ENCODE measurements at regions not wholly inside any gene's neighbourhood (a gene's known extent, or its start where the extent isn't known, plus 50 kb on each side); places are given as distances from the start of the nearest gene placed in this dataset.

DNA sequence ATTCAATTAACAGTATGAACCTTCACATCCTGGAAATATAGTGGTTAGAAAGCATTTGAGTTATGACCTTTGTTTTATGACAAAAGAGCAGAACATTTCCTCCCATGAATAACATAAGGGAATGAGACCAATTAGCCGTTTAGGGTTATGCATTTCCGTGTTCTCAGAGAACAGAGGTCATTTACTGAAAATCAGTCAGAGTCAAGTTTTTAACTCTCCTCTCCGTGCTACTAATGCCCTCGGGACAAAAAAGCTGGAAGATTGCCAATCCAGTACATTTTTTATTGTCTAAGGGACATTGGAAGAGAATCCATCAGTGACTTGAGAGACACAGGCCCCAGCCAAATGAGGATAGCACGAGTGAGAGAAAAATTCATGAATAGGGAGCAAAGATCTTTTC lies 632.7 kb downstream of the RFPL4B start:
- no peak for TF ChIP-seq CTCF (IDR thresholded peaks at IDR 0.05)

DNA sequence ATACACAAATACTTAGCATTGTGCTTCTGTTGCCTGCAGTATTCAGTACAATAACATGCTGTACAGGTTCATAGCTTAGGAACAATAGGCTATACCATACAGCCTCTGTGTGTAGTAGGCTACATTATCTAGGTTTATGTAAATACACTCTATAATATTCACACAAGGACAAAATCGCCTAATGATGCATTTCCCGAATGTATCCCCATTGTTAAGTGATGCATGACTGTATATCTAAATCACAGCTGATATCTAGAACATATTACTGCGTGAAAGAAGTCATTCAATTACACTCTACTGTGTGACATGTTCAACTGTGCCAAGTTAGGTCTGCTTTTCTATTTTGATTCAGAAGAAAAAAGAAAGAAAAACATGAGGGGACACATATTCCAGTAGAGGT lies 633.5 kb downstream of the RFPL4B start:
- TF ChIP-seq CTCF (IDR thresholded peaks at IDR 0.05) = no peak

DNA sequence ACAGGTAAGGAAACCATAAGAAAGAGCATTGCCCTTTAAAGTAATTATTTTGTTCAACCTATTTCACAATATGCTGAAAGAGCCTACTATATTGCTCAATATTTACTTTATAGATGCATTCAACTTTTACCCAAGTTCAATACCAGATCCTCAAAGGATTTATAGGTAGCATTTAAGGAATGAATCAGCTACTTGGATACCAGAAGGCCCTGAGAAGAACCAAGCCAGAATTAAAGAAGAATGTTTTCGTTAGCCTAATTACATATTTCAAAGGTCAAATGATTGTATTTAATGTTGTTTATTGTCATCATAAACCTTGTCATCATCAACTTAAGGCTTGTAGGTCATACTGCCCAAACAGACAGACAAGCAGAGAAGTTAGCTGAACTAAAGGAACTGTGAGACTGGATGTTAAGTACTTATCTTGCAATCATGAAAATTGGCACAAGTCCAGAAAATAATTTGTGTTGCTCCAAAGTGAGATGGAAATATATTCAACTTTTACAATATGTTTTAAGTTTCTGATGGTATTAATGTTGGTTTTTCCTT lies 636.7 kb downstream of the RFPL4B start:
- TF ChIP-seq CTCF (IDR thresholded peaks at IDR 0.05) = no peak

DNA sequence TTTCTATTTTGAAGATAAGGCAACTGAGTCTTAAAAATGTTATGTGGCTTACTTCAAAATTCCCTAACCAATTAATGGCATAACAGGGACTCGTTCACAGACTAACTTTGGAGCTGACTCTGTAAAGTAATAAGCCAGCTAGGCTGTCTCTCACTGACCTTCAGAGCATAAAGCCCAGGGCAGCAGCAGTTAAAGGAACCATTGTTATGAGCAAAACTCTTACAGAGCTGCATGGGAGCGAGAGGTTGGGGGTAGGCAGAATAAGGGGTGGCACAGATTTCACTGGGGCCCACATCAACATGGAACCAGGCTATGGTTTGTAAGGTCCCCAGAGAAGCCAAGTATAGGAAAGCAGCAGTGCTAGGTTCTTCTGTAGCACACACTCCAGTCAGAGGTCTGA lies 637.8 kb downstream of the RFPL4B start:
- no peak for TF ChIP-seq CTCF (IDR thresholded peaks at IDR 0.05)

DNA sequence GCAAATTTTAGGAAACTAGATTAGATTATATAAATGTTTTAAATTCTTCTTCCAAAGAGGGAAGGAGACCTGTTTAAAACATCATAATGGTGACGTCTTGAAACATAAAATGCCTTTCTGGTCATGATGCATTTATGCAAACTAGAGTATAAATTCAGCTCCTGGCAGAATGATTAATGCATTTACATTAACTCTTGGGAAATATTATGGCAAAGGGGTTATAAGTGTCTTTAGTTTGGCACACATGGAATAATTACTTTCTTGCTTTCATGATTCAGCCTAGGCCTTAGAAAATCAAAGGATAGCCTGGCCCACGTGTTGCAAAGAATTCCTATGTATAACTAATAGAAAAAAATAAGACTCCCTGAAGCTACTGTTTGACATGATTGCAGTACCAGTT lies 639.2 kb downstream of the RFPL4B start:
- TF ChIP-seq CTCF (IDR thresholded peaks at IDR 0.05) = no peak

- TF ChIP-seq CTCF (IDR thresholded peaks at IDR 0.05) = no peak
Observed at GRCh38 chr6:112988748-112989147, 641.6 kb downstream of the RFPL4B start.

DNA sequence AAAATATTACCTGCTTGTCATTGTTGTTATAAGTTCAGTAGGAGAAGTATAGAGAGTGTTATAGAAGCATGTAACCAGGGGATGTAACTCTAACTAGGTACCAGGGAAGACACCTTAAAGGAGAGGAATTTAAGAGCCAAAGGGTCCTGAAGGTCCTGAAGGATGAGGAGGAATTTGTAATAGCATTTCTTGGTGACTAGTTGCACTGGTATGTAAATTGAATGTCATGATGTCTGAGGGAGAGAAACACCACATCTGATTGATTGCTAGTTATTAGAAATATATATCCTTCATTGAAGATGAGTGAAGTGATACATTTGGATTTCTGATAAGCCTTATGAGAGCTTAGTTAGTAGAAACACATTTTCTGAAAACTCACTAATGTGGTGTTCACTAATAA lies 643.8 kb downstream of the RFPL4B start:
- TF ChIP-seq CTCF (IDR thresholded peaks at IDR 0.05) = no peak

DNA sequence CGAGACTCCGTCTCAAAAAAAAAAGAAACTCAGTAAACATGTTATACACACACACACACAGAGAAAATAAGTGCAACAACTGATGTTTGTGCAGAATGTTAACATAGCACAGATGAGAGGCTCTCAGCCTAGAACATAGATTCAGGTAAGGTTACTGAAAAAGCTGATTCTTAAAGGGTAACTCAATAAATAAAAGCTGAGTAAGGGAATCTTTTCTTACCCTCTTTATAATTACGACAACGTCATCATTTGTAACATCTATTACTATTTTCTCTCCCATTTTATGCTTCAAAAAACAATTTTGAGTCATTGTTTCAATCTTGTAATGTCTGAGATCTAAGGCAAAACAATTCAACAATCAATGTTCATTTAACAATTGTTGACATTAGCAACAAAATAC lies 644.8 kb downstream of the RFPL4B start:
- TF ChIP-seq CTCF (IDR thresholded peaks at IDR 0.05) = no peak
